HUES6 (cell line): ENCODE measurements at regions not wholly inside any gene's neighbourhood (a gene's known extent, or its start where the extent isn't known, plus 50 kb on each side); places are given as distances from the start of the nearest gene placed in this dataset.

Source experiments
- H3K27ac ChIP-seq: 2 replicates; pipeline ENCODE4 v1.7.0; 2013; ENCODE audit warnings: low read depth, mild to moderate bottlenecking, low read length, inconsistent platforms
- H3K27me3 ChIP-seq: 2 replicates; pipeline ENCODE4 v1.6.1; 2013; ENCODE audit warnings: low read length; ENCODE audit not compliant: control insufficient read depth, insufficient read depth
- H3K36me3 ChIP-seq: 2 replicates; pipeline ENCODE4 v1.6.1; 2013; ENCODE audit warnings: low read length; ENCODE audit not compliant: control insufficient read depth, insufficient read depth
- H3K4me1 ChIP-seq: 2 replicates; pipeline ENCODE4 v1.6.1; 2013; ENCODE audit warnings: low read length; ENCODE audit not compliant: control insufficient read depth, insufficient read depth
- H3K4me3 ChIP-seq: 2 replicates; pipeline ENCODE4 v1.5.1; 2013; ENCODE audit warnings: low read depth, low read length
- H3K9ac ChIP-seq: one replicate; pipeline ENCODE4 v1.6.1; 2013; ENCODE audit warnings: mild to moderate bottlenecking, low read length
- H3K9me3 ChIP-seq: 2 replicates; pipeline ENCODE4 v1.6.1; 2013; ENCODE audit warnings: low read depth, low read length; ENCODE audit not compliant: control insufficient read depth, insufficient read depth

- Histone ChIP-seq H3K27ac (no peak overlapping the region), H3K36me3 (no peaks in the 10 kb centered on the region), H3K4me1 (peaks cover 7% of the 10 kb centered on the region), H3K9ac (no peak overlapping the region), H3K4me3 (no peak overlapping the region), H3K27me3 (no peaks in the 10 kb centered on the region), H3K9me3 (peaks cover 16% of the 10 kb centered on the region; the same call in 1 of the 2 replicates)
These were observed 416.2 kb upstream of the CDH4 start for GRCh38 chr20:60835876-60836275.

- H3K27ac ChIP-seq: no peak overlapping the region
- H3K27me3 ChIP-seq: no peaks in the 10 kb centered on the region
- no peak overlapping the region for H3K9ac ChIP-seq
- H3K9me3 ChIP-seq: peaks cover 5% of the 10 kb centered on the region; the same call in 1 of the 2 replicates
- no peaks in the 10 kb centered on the region for H3K36me3 ChIP-seq
- H3K4me3 ChIP-seq: no peak overlapping the region
- H3K4me1 ChIP-seq: peaks cover 7% of the 10 kb centered on the region
These were observed 414.8 kb upstream of the CDH4 start for GRCh38 chr20:60837173-60837770.

- Histone ChIP-seq H3K4me1 (peaks cover 7% of the 10 kb centered on the region), H3K9me3 (peaks cover 5% of the 10 kb centered on the region; the same call in 1 of the 2 replicates), H3K27ac (no peak overlapping the region), H3K4me3 (no peak overlapping the region), H3K27me3 (no peaks in the 10 kb centered on the region), H3K9ac (no peak overlapping the region), H3K36me3 (no peaks in the 10 kb centered on the region)
These were observed 413.8 kb upstream of the CDH4 start for GRCh38 chr20:60838297-60838696.

- H3K27me3 ChIP-seq: no peaks in the 10 kb centered on the region
- H3K36me3 ChIP-seq: no peaks in the 10 kb centered on the region
- H3K27ac ChIP-seq: no peak overlapping the region
- H3K9me3 ChIP-seq: peaks cover 5% of the 10 kb centered on the region; the same call in 1 of the 2 replicates
- no peak overlapping the region for H3K9ac ChIP-seq
- peaks cover 12% of the 10 kb centered on the region for H3K4me1 ChIP-seq
- no peak overlapping the region for H3K4me3 ChIP-seq
These were observed 411.1 kb upstream of the CDH4 start for GRCh38 chr20:60840971-60841370.

GRCh38 chr20:60845146-60845545 is 406.9 kb upstream of the CDH4 start:
- no peak overlapping the region for H3K9ac ChIP-seq
- H3K27ac ChIP-seq: no peak overlapping the region
- peaks cover 6% of the 10 kb centered on the region; the same call in 1 of the 2 replicates for H3K4me1 ChIP-seq
- H3K9me3 ChIP-seq: peaks cover 4% of the 10 kb centered on the region; the same call in 1 of the 2 replicates
- no peaks in the 10 kb centered on the region for H3K36me3 ChIP-seq
- no peak overlapping the region for H3K4me3 ChIP-seq
- H3K27me3 ChIP-seq: no peaks in the 10 kb centered on the region

GRCh38 chr20:60851826-60852704 is 400.0 kb upstream of the CDH4 start:
- Histone ChIP-seq H3K4me1 (no peaks in the 10 kb centered on the region), H3K9me3 (peaks cover 7% of the 10 kb centered on the region; the same call in 1 of the 2 replicates), H3K36me3 (no peaks in the 10 kb centered on the region), H3K9ac (no peak overlapping the region), H3K27ac (no peak overlapping the region), H3K27me3 (no peaks in the 10 kb centered on the region), H3K4me3 (no peak overlapping the region)

- Histone ChIP-seq H3K36me3 (no peaks in the 10 kb centered on the region), H3K4me3 (no peak overlapping the region), H3K27me3 (no peaks in the 10 kb centered on the region; the same call in 1 of the 2 replicates), H3K27ac (no peak overlapping the region), H3K9me3 (peaks cover 7% of the 10 kb centered on the region; the same call in 1 of the 2 replicates), H3K4me1 (no peaks in the 10 kb centered on the region), H3K9ac (no peak overlapping the region)
These were observed 394.4 kb upstream of the CDH4 start for GRCh38 chr20:60857708-60858107.

- H3K9me3 ChIP-seq: no peaks in the 10 kb centered on the region
- no peaks in the 10 kb centered on the region for H3K4me1 ChIP-seq
- peaks cover 4% of the 10 kb centered on the region for H3K27me3 ChIP-seq
- no peaks in the 10 kb centered on the region for H3K36me3 ChIP-seq
- no peak overlapping the region for H3K4me3 ChIP-seq
- no peak overlapping the region for H3K27ac ChIP-seq
- H3K9ac ChIP-seq: no peak overlapping the region
These were observed 389.5 kb upstream of the CDH4 start for GRCh38 chr20:60862601-60863000.

GRCh38 chr20:60863548-60863947 is 388.5 kb upstream of the CDH4 start:
- peaks cover 13% of the 10 kb centered on the region for H3K27me3 ChIP-seq
- no peaks in the 10 kb centered on the region for H3K36me3 ChIP-seq

GRCh38 chr20:60867589-60867988 is 384.5 kb upstream of the CDH4 start:
- H3K36me3 ChIP-seq: no peaks in the 10 kb centered on the region
- H3K4me3 ChIP-seq: no peak overlapping the region
- H3K27me3 ChIP-seq: peaks cover 27% of the 10 kb centered on the region
- no peak overlapping the region for H3K27ac ChIP-seq
- H3K9ac ChIP-seq: no peak overlapping the region
- no peaks in the 10 kb centered on the region for H3K4me1 ChIP-seq
- no peaks in the 10 kb centered on the region for H3K9me3 ChIP-seq

More at GRCh38 chr20:60863548-60863947, 388.5 kb upstream of the CDH4 start:
- Histone ChIP-seq H3K27ac (no peak overlapping the region), H3K9ac (no peak overlapping the region), H3K4me1 (no peaks in the 10 kb centered on the region), H3K9me3 (no peaks in the 10 kb centered on the region), H3K4me3 (no peak overlapping the region)

GRCh38 chr20:60868316-60868891 is 383.7 kb upstream of the CDH4 start:
- Histone ChIP-seq H3K4me1 (no peaks in the 10 kb centered on the region), H3K27ac (no peak overlapping the region), H3K9me3 (no peaks in the 10 kb centered on the region), H3K36me3 (no peaks in the 10 kb centered on the region), H3K27me3 (peaks cover 27% of the 10 kb centered on the region), H3K9ac (no peak overlapping the region), H3K4me3 (no peak overlapping the region; the same call in 1 of the 2 replicates)
